SK-N-SH (cell line): ENCODE measurements at regions not wholly inside any gene's neighbourhood (a gene's known extent, or its start where the extent isn't known, plus 50 kb on each side); places are given as distances from the start of the nearest gene placed in this dataset.

Experiments used
- ELF1 ChIP-seq: IDR thresholded peaks from 2 replicates; pipeline ENCODE4 v1.4.0; 2012
- EP300 ChIP-seq, 2 experiments: IDR thresholded peaks; 2 replicates each; pipeline versions ENCODE4 v1.4.0 to v1.6.1; 2012; ENCODE audit warnings: borderline replicate concordance in 1 of 2, low read depth in 1 of 2, low read length in 1 of 2
- FOXJ3 ChIP-seq: sonication (generic); formaldehyde crosslinking; IDR thresholded peaks from 2 replicates; pipeline ENCODE4 v1.5.1; 2020; ENCODE audit warnings: mild to moderate bottlenecking, missing genetic modification reagents
- RAD21 ChIP-seq: IDR thresholded peaks from 2 replicates; pipeline ENCODE4 v1.6.1; 2012; ENCODE audit warnings: mild to moderate bottlenecking, low read length
- RCOR1 ChIP-seq: fragments of 150-350 bp; IDR thresholded peaks from 2 replicates; pipeline ENCODE4 v1.6.1; 2017; ENCODE audit warnings: antibody characterized with exemption, low read length
- TAF1 ChIP-seq: IDR thresholded peaks from 2 replicates; pipeline ENCODE4 v1.6.1; 2012; ENCODE audit warnings: low read depth, mild to moderate bottlenecking, low read length, moderate library complexity, borderline replicate concordance
- TF ChIP-seq, protein P1 (sequence below): fragments of 200-600 bp; sonication (generic); IDR thresholded peaks from 2 replicates; pipeline ENCODE4 v1.6.1; 2017; ENCODE audit warnings: antibody characterized with exemption, mild to moderate bottlenecking, moderate library complexity
- TF ChIP-seq, protein P2 (sequence below): IDR thresholded peaks from 2 replicates; pipeline ENCODE4; 2012
- TF ChIP-seq, protein P3 (sequence below): IDR thresholded peaks from 2 replicates; pipeline ENCODE4 v1.4.0; 2012; ENCODE audit warnings: low read depth

DNA sequence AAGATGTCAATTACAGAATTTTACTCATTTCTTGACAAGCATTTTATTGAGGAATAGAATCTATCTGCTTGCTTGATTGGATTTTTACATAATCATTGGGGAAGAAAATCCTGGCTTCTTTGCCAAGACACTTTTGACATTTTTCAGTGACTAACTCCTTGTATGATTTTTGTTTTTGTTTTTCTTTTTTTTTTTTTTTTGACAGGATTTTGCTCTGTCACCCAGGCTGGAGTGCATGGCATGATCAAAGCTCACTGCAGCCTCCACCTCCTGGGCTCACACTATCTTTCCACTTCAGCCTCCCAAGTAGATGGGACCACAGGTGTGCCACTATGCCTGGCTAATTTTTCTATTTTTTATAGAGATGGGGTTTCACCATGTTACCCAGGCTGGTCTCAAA is 672.3 kb upstream of the RGMB start:
- TF ChIP-seq, protein P1, sequence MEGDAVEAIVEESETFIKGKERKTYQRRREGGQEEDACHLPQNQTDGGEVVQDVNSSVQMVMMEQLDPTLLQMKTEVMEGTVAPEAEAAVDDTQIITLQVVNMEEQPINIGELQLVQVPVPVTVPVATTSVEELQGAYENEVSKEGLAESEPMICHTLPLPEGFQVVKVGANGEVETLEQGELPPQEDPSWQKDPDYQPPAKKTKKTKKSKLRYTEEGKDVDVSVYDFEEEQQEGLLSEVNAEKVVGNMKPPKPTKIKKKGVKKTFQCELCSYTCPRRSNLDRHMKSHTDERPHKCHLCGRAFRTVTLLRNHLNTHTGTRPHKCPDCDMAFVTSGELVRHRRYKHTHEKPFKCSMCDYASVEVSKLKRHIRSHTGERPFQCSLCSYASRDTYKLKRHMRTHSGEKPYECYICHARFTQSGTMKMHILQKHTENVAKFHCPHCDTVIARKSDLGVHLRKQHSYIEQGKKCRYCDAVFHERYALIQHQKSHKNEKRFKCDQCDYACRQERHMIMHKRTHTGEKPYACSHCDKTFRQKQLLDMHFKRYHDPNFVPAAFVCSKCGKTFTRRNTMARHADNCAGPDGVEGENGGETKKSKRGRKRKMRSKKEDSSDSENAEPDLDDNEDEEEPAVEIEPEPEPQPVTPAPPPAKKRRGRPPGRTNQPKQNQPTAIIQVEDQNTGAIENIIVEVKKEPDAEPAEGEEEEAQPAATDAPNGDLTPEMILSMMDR: no peak
- TF ChIP-seq, protein P2, sequence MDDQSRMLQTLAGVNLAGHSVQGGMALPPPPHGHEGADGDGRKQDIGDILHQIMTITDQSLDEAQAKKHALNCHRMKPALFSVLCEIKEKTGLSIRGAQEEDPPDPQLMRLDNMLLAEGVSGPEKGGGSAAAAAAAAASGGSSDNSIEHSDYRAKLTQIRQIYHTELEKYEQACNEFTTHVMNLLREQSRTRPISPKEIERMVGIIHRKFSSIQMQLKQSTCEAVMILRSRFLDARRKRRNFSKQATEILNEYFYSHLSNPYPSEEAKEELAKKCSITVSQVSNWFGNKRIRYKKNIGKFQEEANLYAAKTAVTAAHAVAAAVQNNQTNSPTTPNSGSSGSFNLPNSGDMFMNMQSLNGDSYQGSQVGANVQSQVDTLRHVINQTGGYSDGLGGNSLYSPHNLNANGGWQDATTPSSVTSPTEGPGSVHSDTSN: no peak
- TF ChIP-seq RAD21 (no peak), TAF1 (no peak), ELF1 (no peak), EP300 (IDR thresholded peaks at IDR 0.05; ENCODE audit: borderline replicate concordance in 1 of 2, low read depth in 1 of 2, low read length in 1 of 2) (no peak), RCOR1 (no peak), FOXJ3 (no peak)
- TF ChIP-seq, protein P3, sequence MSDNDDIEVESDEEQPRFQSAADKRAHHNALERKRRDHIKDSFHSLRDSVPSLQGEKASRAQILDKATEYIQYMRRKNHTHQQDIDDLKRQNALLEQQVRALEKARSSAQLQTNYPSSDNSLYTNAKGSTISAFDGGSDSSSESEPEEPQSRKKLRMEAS: no peak
